ENCODE measurements at regions not wholly inside any gene's neighbourhood (a gene's known extent, or its start where the extent isn't known, plus 50 kb on each side); places are given as distances from the start of the nearest gene placed in this dataset.

- TF ChIP-seq CTCF (IDR thresholded peaks at IDR 0.05; ENCODE audit: extremely low read depth, low read depth, low read length): no peak
- H3K36me3 ChIP-seq (ENCODE audit: insufficient read depth, low read length): no peaks in the 10 kb centered on the region
These were observed 920.2 kb downstream of the TYW1 start for GRCh38 chr7:67916571-67917436.

GRCh38 chr7:67917437-67917755, 920.8 kb downstream of the TYW1 start:
- Histone ChIP-seq H2AFZ (ENCODE audit: low read length) (no peak overlapping the region), H4K20me1 (ENCODE audit: insufficient read depth, low read length) (no peaks in the 10 kb centered on the region), H3K4me3 (ENCODE audit: insufficient read depth, low read length) (no peak overlapping the region), H3K79me2 (ENCODE audit: insufficient read depth, low read length) (no peaks in the 10 kb centered on the region), H3K27ac (ENCODE audit: low read depth, low read length) (no peak overlapping the region), H3K36me3 (ENCODE audit: insufficient read depth, low read length) (no peaks in the 10 kb centered on the region), H3K27me3 (ENCODE audit: insufficient read depth, low read length) (no peaks in the 10 kb centered on the region), H3K4me2 (ENCODE audit: insufficient read depth, low read length) (no peak overlapping the region), H3K9me3 (ENCODE audit: low read depth, low read length) (no peaks in the 10 kb centered on the region), H3K4me1 (ENCODE audit: insufficient read depth, low read length) (no peaks in the 10 kb centered on the region)
- no peak for TF ChIP-seq CTCF (IDR thresholded peaks at IDR 0.05; ENCODE audit: extremely low read depth, low read depth, low read length)
- DNase-seq (ENCODE audit: insufficient read length, low spot score, missing footprints): no peak

More at GRCh38 chr7:67916571-67917436, 920.2 kb downstream of the TYW1 start:
- no peaks in the 10 kb centered on the region for H3K9me3 ChIP-seq (ENCODE audit: low read depth, low read length)
- H3K27ac ChIP-seq (ENCODE audit: low read depth, low read length): no peak overlapping the region
- H2AFZ ChIP-seq (ENCODE audit: low read length): no peak overlapping the region
- no peaks in the 10 kb centered on the region for H3K79me2 ChIP-seq (ENCODE audit: insufficient read depth, low read length)
- DNase-seq (ENCODE audit: insufficient read length, low spot score, missing footprints): no peak
- H3K27me3 ChIP-seq (ENCODE audit: insufficient read depth, low read length): no peaks in the 10 kb centered on the region
- H4K20me1 ChIP-seq (ENCODE audit: insufficient read depth, low read length): no peaks in the 10 kb centered on the region
- no peak overlapping the region for H3K4me2 ChIP-seq (ENCODE audit: insufficient read depth, low read length)
- no peaks in the 10 kb centered on the region for H3K4me1 ChIP-seq (ENCODE audit: insufficient read depth, low read length)
- H3K4me3 ChIP-seq (ENCODE audit: insufficient read depth, low read length): no peak overlapping the region

GRCh38 chr7:67918158-67918557, 921.5 kb downstream of the TYW1 start:
- Histone ChIP-seq H3K4me2 (ENCODE audit: insufficient read depth, low read length) (no peak overlapping the region), H3K4me3 (ENCODE audit: insufficient read depth, low read length) (no peak overlapping the region), H3K27ac (ENCODE audit: low read depth, low read length) (no peak overlapping the region), H3K27me3 (ENCODE audit: insufficient read depth, low read length) (no peaks in the 10 kb centered on the region), H3K4me1 (ENCODE audit: insufficient read depth, low read length) (no peaks in the 10 kb centered on the region), H4K20me1 (ENCODE audit: insufficient read depth, low read length) (no peaks in the 10 kb centered on the region), H3K79me2 (ENCODE audit: insufficient read depth, low read length) (no peaks in the 10 kb centered on the region), H3K9me3 (ENCODE audit: low read depth, low read length) (no peaks in the 10 kb centered on the region), H3K36me3 (ENCODE audit: insufficient read depth, low read length) (no peaks in the 10 kb centered on the region), H2AFZ (ENCODE audit: low read length) (no peak overlapping the region)
- DNase-seq (ENCODE audit: insufficient read length, low spot score, missing footprints): no peak
- TF ChIP-seq CTCF (IDR thresholded peaks at IDR 0.05; ENCODE audit: extremely low read depth, low read depth, low read length): no peak

GRCh38 chr7:67923286-67923685, 926.7 kb downstream of the TYW1 start:
- no peak for TF ChIP-seq CTCF (IDR thresholded peaks at IDR 0.05; ENCODE audit: extremely low read depth, low read depth, low read length)
- Histone ChIP-seq H3K4me3 (ENCODE audit: insufficient read depth, low read length) (no peak overlapping the region), H3K4me2 (ENCODE audit: insufficient read depth, low read length) (no peak overlapping the region), H3K79me2 (ENCODE audit: insufficient read depth, low read length) (no peaks in the 10 kb centered on the region), H3K36me3 (ENCODE audit: insufficient read depth, low read length) (no peaks in the 10 kb centered on the region), H4K20me1 (ENCODE audit: insufficient read depth, low read length) (no peaks in the 10 kb centered on the region), H3K4me1 (ENCODE audit: insufficient read depth, low read length) (no peaks in the 10 kb centered on the region), H3K27ac (ENCODE audit: low read depth, low read length) (no peak overlapping the region), H2AFZ (ENCODE audit: low read length) (no peak overlapping the region), H3K27me3 (ENCODE audit: insufficient read depth, low read length) (no peaks in the 10 kb centered on the region), H3K9me3 (ENCODE audit: low read depth, low read length) (no peaks in the 10 kb centered on the region)
- DNase-seq (ENCODE audit: insufficient read length, low spot score, missing footprints): no peak

Data from osteoblast (primary cell).